22Rv1 (cell line): ENCODE measurements at regions not wholly inside any gene's neighbourhood (a gene's known extent, or its start where the extent isn't known, plus 50 kb on each side); places are given as distances from the start of the nearest gene placed in this dataset.

Experiments
- H3K27ac ChIP-seq: fragments of 450-650 bp; 2 replicates; pipeline ENCODE4 v1.5.1; 2017
- CTCF ChIP-seq: fragments of 450-650 bp; IDR thresholded peaks from 2 replicates; pipeline ENCODE4 v1.5.1; 2017; ENCODE audit warnings: mild to moderate bottlenecking
- ZFX ChIP-seq: fragments of 450-650 bp; IDR thresholded peaks from 2 replicates; pipeline ENCODE4 v1.6.1; 2017; ENCODE audit warnings: antibody characterized with exemption, borderline replicate concordance

GRCh38 chr3:157592769-157593168, 89.6 kb upstream of the VEPH1 start:
- H3K27ac ChIP-seq = no peak overlapping the region
- TF ChIP-seq CTCF = no peak
- TF ChIP-seq ZFX = no peak

DNA sequence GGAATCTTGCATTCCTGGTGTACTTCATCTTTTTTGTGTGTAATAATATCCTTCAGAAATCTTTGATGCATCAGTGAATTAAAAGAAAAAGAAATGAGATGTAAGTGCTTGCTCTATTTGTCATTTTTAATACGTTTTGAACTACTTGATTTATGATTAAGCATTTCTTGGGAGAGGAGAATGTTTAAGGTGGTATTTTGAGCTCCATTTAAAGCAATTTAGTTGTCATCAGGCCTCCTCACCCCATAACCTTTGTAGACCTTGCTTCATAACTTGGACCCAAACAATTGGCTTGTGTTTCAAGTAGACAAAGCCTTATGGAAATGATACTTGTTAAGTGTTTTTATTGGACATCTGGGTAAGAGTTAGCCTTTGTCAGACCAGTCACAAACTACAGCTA, 87.1 kb upstream of the VEPH1 start:
- TF ChIP-seq ZFX (no peak), CTCF (no peak)

DNA sequence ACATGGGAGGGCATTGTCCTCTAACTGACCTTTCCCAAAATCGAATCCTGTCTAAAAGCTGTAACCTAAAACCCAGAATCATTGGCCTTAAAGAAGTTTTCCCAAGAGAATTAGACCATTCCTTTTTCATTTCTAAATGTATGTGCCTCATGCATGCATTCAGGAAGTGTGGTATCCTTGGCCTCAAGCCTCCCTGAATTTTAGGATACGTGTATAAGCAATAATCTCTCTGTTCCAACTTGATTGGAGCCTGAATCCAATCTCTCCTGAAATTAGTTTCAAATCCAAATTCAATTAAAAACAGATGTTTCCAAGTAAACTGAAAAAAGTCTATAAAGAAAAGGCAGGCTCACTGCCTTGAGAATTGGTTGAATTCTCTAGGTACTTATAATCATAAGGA, 86.0 kb upstream of the VEPH1 start:
- TF ChIP-seq ZFX (no peak), CTCF (no peak)
- H3K27ac ChIP-seq = no peak overlapping the region

More for the DNA sequence above, 87.1 kb upstream of the VEPH1 start:
- H3K27ac ChIP-seq = no peak overlapping the region

- H3K27ac ChIP-seq = no peak overlapping the region
- no peak for TF ChIP-seq CTCF
- TF ChIP-seq ZFX = no peak
Measured at GRCh38 chr3:157588386-157589060, 85.3 kb upstream of the VEPH1 start.

GRCh38 chr3:157586293-157586692, 83.1 kb upstream of the VEPH1 start:
- TF ChIP-seq ZFX (no peak), CTCF (no peak)

GRCh38 chr3:157585386-157585785, 82.2 kb upstream of the VEPH1 start:
- no peak for TF ChIP-seq ZFX
- TF ChIP-seq CTCF = no peak
- no peak overlapping the region for H3K27ac ChIP-seq

More at GRCh38 chr3:157586293-157586692, 83.1 kb upstream of the VEPH1 start:
- H3K27ac ChIP-seq = no peak overlapping the region

GRCh38 chr3:157582637-157582973, 79.4 kb upstream of the VEPH1 start:
- H3K27ac ChIP-seq = no peak overlapping the region
- TF ChIP-seq CTCF = no peak
- no peak for TF ChIP-seq ZFX
